ENCODE measurements at regions not wholly inside any gene's neighbourhood (a gene's known extent, or its start where the extent isn't known, plus 50 kb on each side); places are given as distances from the start of the nearest gene placed in this dataset.

- TF ChIP-seq KMT2A (CRISPR knock-in tag; IDR thresholded peaks at IDR 0.05): no peak
- no peak for TF ChIP-seq ZNF256 (CRISPR knock-in tag; conservative IDR thresholded peaks at IDR 0.05)
- TF ChIP-seq SKIL (CRISPR knock-in tag; IDR thresholded peaks at IDR 0.05; ENCODE audit: borderline replicate concordance): no peak
- TF ChIP-seq PRDM10 (CRISPR knock-in tag; IDR thresholded peaks at IDR 0.05; ENCODE audit: low read depth): peak; percentile 84
- peak; percentile 91 for TF ChIP-seq GFI1 (CRISPR knock-in tag; IDR thresholded peaks at IDR 0.05; ENCODE audit: borderline replicate concordance)
- TF ChIP-seq TCF7L2 (IDR thresholded peaks at IDR 0.05; ENCODE audit: low read depth, low read length): peak; percentile 99
- no peak for TF ChIP-seq HOXA9 (CRISPR knock-in tag; IDR thresholded peaks at IDR 0.05; ENCODE audit: borderline replicate concordance)
- TF ChIP-seq ZNF605 (CRISPR knock-in tag; IDR thresholded peaks at IDR 0.05): no peak
- no peak for TF ChIP-seq KDM1A (CRISPR knock-in tag; IDR thresholded peaks at IDR 0.05)
- TF ChIP-seq HHEX (CRISPR knock-in tag; IDR thresholded peaks at IDR 0.05): peak; percentile 64; the same call in 1 of the 2 replicates
- no peak for TF ChIP-seq BRF2 (CRISPR knock-in tag; IDR thresholded peaks at IDR 0.05)
- TF ChIP-seq CREM (IDR thresholded peaks at IDR 0.05): peak; percentile 99
- no peak for TF ChIP-seq CREM (CRISPR knock-in tag; IDR thresholded peaks at IDR 0.05)
- no peak for TF ChIP-seq ZNF776 (CRISPR knock-in tag; IDR thresholded peaks at IDR 0.05)
- no peak for TF ChIP-seq ZNF569 (CRISPR knock-in tag; IDR thresholded peaks at IDR 0.05; ENCODE audit: borderline replicate concordance)
- TF ChIP-seq ZNF660 (CRISPR knock-in tag; IDR thresholded peaks at IDR 0.05; ENCODE audit: borderline replicate concordance, low read depth): no peak
- no peak for TF ChIP-seq ZNF142 (CRISPR knock-in tag; IDR thresholded peaks at IDR 0.05)
- no peak for TF ChIP-seq ZNF350 (CRISPR knock-in tag; IDR thresholded peaks at IDR 0.05; ENCODE audit: borderline replicate concordance, low read depth)
Observed at GRCh38 chr6:95804847-95805541, 210.8 kb upstream of the FUT9 start (continued).

Data from HepG2 (cell line).